K562 (cell line): ENCODE measurements at regions not wholly inside any gene's neighbourhood (a gene's known extent, or its start where the extent isn't known, plus 50 kb on each side); places are given as distances from the start of the nearest gene placed in this dataset.

Source experiments
- ATF1 ChIP-seq, 2 experiments: fragments of 450-650 bp in 1 of 2; IDR thresholded peaks; 2 replicates each; pipeline ENCODE4 v1.6.1; 2016; ENCODE audit warnings: missing compliant biosample characterization in 1 of 2, missing genetic modification characterization in 1 of 2
- CBX8 ChIP-seq: fragments of 200-600 bp; sonication (generic); IDR thresholded peaks from 2 replicates; pipeline ENCODE4 v1.6.1; 2012; ENCODE audit warnings: borderline replicate concordance, mixed run types, low read depth, mild to moderate bottlenecking, moderate library complexity, mixed read lengths, low read length, control low read depth, inconsistent platforms; ENCODE audit not compliant: poor library complexity, severe bottlenecking; ENCODE audit errors: extremely low read depth
- CHD2 ChIP-seq: IDR thresholded peaks from 2 replicates; pipeline ENCODE4 v1.6.1; 2011; ENCODE audit warnings: low read depth, low read length
- DACH1 ChIP-seq: fragments of 450-650 bp; IDR thresholded peaks from 2 replicates; pipeline ENCODE4 v1.6.1; 2018; ENCODE audit not compliant: partially characterized antibody
- GABPA ChIP-seq: fragments of 200-800 bp; sonication (Bioruptor generic); conservative IDR thresholded peaks from 2 replicates; pipeline ENCODE4 v1.6.1; 2016; ENCODE audit warnings: low read depth, missing genetic modification characterization, missing compliant biosample characterization
- HDGF ChIP-seq: fragments of 450-650 bp; IDR thresholded peaks from 2 replicates; pipeline ENCODE4 v1.6.1; 2016
- LEF1 ChIP-seq: fragments of 450-650 bp; IDR thresholded peaks from 2 replicates; pipeline ENCODE4 v1.6.1; 2016; ENCODE audit warnings: mild to moderate bottlenecking
- MAX ChIP-seq: sonication (generic); formaldehyde crosslinking; IDR thresholded peaks from 2 replicates; pipeline ENCODE4 v1.9.0; 2022; ENCODE audit warnings: mild to moderate bottlenecking, missing genetic modification reagents
- MCM7 ChIP-seq, 2 experiments: fragments of 450-650 bp; IDR thresholded peaks; 2 replicates each; pipeline ENCODE4 v1.6.1; 2016 to 2018
- MTA1 ChIP-seq: fragments of 450-650 bp; IDR thresholded peaks from 2 replicates; pipeline ENCODE4 v1.6.1; 2017; ENCODE audit warnings: borderline replicate concordance
- MXI1 ChIP-seq: IDR thresholded peaks from 2 replicates; pipeline ENCODE4 v1.6.1; 2011; ENCODE audit warnings: low read depth, mild to moderate bottlenecking, improper control_type of control experiment, low read length
- NCOA6 ChIP-seq: fragments of 450-650 bp; IDR thresholded peaks from 2 replicates; pipeline ENCODE4 v1.6.1; 2017; ENCODE audit warnings: mild to moderate bottlenecking
- RFX5 ChIP-seq: IDR thresholded peaks from 2 replicates; pipeline ENCODE4 v1.6.1; 2011; ENCODE audit warnings: low read depth, mild to moderate bottlenecking, improper control_type of control experiment, low read length
- SMAD2 ChIP-seq: fragments of 150-350 bp; IDR thresholded peaks from 2 replicates; pipeline ENCODE4 v1.6.1; 2014; ENCODE audit warnings: low read depth, mild to moderate bottlenecking, low read length
- TCFL5 ChIP-seq: fragments of 250-450 bp; sonication (Bioruptor Pico); conservative IDR thresholded peaks from 2 replicates; pipeline ENCODE4 v1.6.1; 2021; ENCODE audit warnings: mild to moderate bottlenecking, moderate library complexity, matching md5 sums
- ZNF239 ChIP-seq: fragments of 250-450 bp; sonication (Bioruptor Pico); IDR thresholded peaks from 2 replicates; pipeline ENCODE4 v1.4.0; 2020; ENCODE audit warnings: mild to moderate bottlenecking
- ZNF318 ChIP-seq, 2 experiments: fragments of 450-650 bp; IDR thresholded peaks; 2 replicates each; pipeline ENCODE4 v1.6.1; 2016; ENCODE audit warnings: mild to moderate bottlenecking in 2 of 2, borderline replicate concordance in 1 of 2, low read depth in 1 of 2, moderate library complexity in 1 of 2
- ZNF324 ChIP-seq: fragments of 250-450 bp; sonication (Bioruptor Pico); IDR thresholded peaks from 2 replicates; pipeline ENCODE4 v1.4.0; 2020; ENCODE audit warnings: mild to moderate bottlenecking
- ZNF449 ChIP-seq: fragments of 250-450 bp; sonication (Bioruptor Pico); IDR thresholded peaks from 2 replicates; pipeline ENCODE4 v1.8.0; 2022; ENCODE audit warnings: moderate library complexity, mild to moderate bottlenecking, inconsistent platforms
- ZNF589 ChIP-seq: fragments of 200-800 bp; sonication (Bioruptor generic); IDR thresholded peaks from 2 replicates; pipeline ENCODE4 v1.6.1; 2016; ENCODE audit warnings: low read depth, missing genetic modification characterization, missing compliant biosample characterization

- peak; percentile 92 for TF ChIP-seq MTA1
- TF ChIP-seq RFX5: no peak
- peak; percentile 72 for TF ChIP-seq DACH1
- peak; percentile 36; the same call in 1 of the 2 replicates for TF ChIP-seq ZNF449 (CRISPR knock-in tag)
- TF ChIP-seq ZNF589 (CRISPR knock-in tag): peak; percentile 98
- no peak for TF ChIP-seq ZNF324 (CRISPR knock-in tag)
- no peak for TF ChIP-seq TCFL5
- no peak; the same call in 1 of the 2 replicates for TF ChIP-seq GABPA (tag)
- no peak for TF ChIP-seq HDGF
- TF ChIP-seq SMAD2: no peak
- TF ChIP-seq ZNF239: peak; percentile 45
- TF ChIP-seq MCM7 (IDR thresholded peaks at IDR 0.05): no peak
- TF ChIP-seq LEF1: peak; percentile 99
- TF ChIP-seq CBX8: no peak
- TF ChIP-seq MXI1: no peak
- TF ChIP-seq ZNF318 (IDR thresholded peaks at IDR 0.05; ENCODE audit: borderline replicate concordance in 1 of 2, low read depth in 1 of 2): peak in 1 of 2 experiments; percentile 81; a peak in 2 of 4 replicates
- TF ChIP-seq MAX (CRISPR knock-in tag): no peak
- TF ChIP-seq NCOA6: no peak
- no peak for TF ChIP-seq CHD2
- no peak for TF ChIP-seq ATF1 (CRISPR knock-in tag; IDR thresholded peaks at IDR 0.05)
- peak; percentile 79 for TF ChIP-seq ATF1 (tag; IDR thresholded peaks at IDR 0.05)
Measured at GRCh38 chr9:101840694-101841188, 102.3 kb upstream of the GRIN3A start (continued).
